Liver (tissue), 3 donors: ENCODE measurements at regions not wholly inside any gene's neighbourhood (a gene's known extent, or its start where the extent isn't known, plus 50 kb on each side); places are given as distances from the start of the nearest gene placed in this dataset.

Source experiments
- EGR1 ChIP-seq, 2 donors: IDR thresholded peaks; 2 replicates each; pipeline ENCODE4 v1.6.1; 2016 to 2018; ENCODE audit warnings: antibody characterized with exemption in 2 of 2, low read depth in 2 of 2
- FOXA1 ChIP-seq: IDR thresholded peaks from 2 replicates; pipeline ENCODE4 v1.6.1; 2016; ENCODE audit warnings: antibody characterized with exemption
- GABPA ChIP-seq, 2 donors: IDR thresholded peaks in 1 of 2; conservative IDR thresholded peaks in 1 of 2; 2 replicates each; pipeline ENCODE4 v1.6.1; 2016; ENCODE audit warnings: antibody characterized with exemption in 2 of 2, mild to moderate bottlenecking in 1 of 2, moderate library complexity in 1 of 2
- HNF4G ChIP-seq: IDR thresholded peaks from 2 replicates; pipeline ENCODE4 v1.6.1; 2016; ENCODE audit warnings: antibody characterized with exemption
- JUND ChIP-seq, 2 donors: IDR thresholded peaks; 2 replicates each; pipeline ENCODE4 v1.6.1; 2016; ENCODE audit warnings: antibody characterized with exemption in 2 of 2
- RAD21 ChIP-seq, 2 donors: IDR thresholded peaks; 2 replicates each; pipeline ENCODE4 v1.6.1; 2016; ENCODE audit warnings: antibody characterized with exemption in 2 of 2, mild to moderate bottlenecking in 2 of 2
- RXRA ChIP-seq, 2 donors: IDR thresholded peaks; 2 replicates each; pipeline ENCODE4 v1.6.1; 2017 to 2018; ENCODE audit warnings: antibody characterized with exemption in 2 of 2, mild to moderate bottlenecking in 1 of 2
- SP1 ChIP-seq: IDR thresholded peaks from 2 replicates; pipeline ENCODE4 v1.6.1; 2018; ENCODE audit warnings: antibody characterized with exemption, mild to moderate bottlenecking
- TAF1 ChIP-seq: conservative IDR thresholded peaks from 2 replicates; pipeline ENCODE4 v1.6.1; 2016; ENCODE audit warnings: antibody characterized with exemption, mild to moderate bottlenecking
- YY1 ChIP-seq: IDR thresholded peaks from 2 replicates; pipeline ENCODE4 v1.6.1; 2016; ENCODE audit warnings: antibody characterized with exemption, mild to moderate bottlenecking
- TF ChIP-seq, protein P1 (sequence below): fragments of 150-350 bp; IDR thresholded peaks from 2 replicates; pipeline ENCODE4 v1.5.1; 2017; ENCODE audit warnings: improper control_type of control experiment, low read depth, low read length; ENCODE audit not compliant: missing input control
- TF ChIP-seq, protein P2 (sequence below): IDR thresholded peaks from 2 replicates; pipeline ENCODE4 v1.6.1; 2016; ENCODE audit warnings: antibody characterized with exemption
- TF ChIP-seq, protein P3 (sequence below): IDR thresholded peaks from 2 replicates; pipeline ENCODE4 v1.6.1; 2016; ENCODE audit warnings: antibody characterized with exemption, mild to moderate bottlenecking
- TF ChIP-seq, protein P4 (sequence below): IDR thresholded peaks from 2 replicates; pipeline ENCODE4 v1.6.1; 2016; ENCODE audit warnings: antibody characterized with exemption
- donor health status: healthy.
- donor health status: healthy.

DNA sequence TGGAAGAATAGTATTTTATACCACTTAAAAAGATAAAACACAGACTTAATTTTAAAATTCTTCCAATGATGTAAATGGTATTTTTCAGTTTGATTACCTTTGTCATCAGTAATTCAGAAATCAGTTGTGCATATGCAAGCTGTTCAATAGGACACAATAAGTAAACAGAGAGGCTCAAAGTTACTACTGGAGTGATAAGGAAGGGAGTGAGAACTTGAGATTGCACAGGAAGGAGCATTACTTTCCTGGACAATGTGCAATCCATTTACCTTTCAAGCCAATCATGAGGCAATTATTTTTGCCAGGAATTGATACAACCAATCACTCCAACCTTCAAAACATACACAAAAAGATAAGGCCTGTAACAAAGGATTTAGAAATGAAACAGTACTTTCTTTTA lies 1024.3 kb downstream of the RAPGEF2 start:
- TF ChIP-seq, protein P1, sequence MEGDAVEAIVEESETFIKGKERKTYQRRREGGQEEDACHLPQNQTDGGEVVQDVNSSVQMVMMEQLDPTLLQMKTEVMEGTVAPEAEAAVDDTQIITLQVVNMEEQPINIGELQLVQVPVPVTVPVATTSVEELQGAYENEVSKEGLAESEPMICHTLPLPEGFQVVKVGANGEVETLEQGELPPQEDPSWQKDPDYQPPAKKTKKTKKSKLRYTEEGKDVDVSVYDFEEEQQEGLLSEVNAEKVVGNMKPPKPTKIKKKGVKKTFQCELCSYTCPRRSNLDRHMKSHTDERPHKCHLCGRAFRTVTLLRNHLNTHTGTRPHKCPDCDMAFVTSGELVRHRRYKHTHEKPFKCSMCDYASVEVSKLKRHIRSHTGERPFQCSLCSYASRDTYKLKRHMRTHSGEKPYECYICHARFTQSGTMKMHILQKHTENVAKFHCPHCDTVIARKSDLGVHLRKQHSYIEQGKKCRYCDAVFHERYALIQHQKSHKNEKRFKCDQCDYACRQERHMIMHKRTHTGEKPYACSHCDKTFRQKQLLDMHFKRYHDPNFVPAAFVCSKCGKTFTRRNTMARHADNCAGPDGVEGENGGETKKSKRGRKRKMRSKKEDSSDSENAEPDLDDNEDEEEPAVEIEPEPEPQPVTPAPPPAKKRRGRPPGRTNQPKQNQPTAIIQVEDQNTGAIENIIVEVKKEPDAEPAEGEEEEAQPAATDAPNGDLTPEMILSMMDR = no peak
- TF ChIP-seq SP1 = no peak
- no peak for TF ChIP-seq FOXA1
- TF ChIP-seq, protein P2, sequence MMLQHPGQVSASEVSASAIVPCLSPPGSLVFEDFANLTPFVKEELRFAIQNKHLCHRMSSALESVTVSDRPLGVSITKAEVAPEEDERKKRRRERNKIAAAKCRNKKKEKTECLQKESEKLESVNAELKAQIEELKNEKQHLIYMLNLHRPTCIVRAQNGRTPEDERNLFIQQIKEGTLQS = no peak
- TF ChIP-seq TAF1 = no peak
- TF ChIP-seq RAD21 (IDR thresholded peaks at IDR 0.05) = no peak
- TF ChIP-seq EGR1 (IDR thresholded peaks at IDR 0.05; ENCODE audit: low read depth in 2 of 2) = no peak
- TF ChIP-seq JUND (IDR thresholded peaks at IDR 0.05) = no peak
- TF ChIP-seq, protein P3, sequence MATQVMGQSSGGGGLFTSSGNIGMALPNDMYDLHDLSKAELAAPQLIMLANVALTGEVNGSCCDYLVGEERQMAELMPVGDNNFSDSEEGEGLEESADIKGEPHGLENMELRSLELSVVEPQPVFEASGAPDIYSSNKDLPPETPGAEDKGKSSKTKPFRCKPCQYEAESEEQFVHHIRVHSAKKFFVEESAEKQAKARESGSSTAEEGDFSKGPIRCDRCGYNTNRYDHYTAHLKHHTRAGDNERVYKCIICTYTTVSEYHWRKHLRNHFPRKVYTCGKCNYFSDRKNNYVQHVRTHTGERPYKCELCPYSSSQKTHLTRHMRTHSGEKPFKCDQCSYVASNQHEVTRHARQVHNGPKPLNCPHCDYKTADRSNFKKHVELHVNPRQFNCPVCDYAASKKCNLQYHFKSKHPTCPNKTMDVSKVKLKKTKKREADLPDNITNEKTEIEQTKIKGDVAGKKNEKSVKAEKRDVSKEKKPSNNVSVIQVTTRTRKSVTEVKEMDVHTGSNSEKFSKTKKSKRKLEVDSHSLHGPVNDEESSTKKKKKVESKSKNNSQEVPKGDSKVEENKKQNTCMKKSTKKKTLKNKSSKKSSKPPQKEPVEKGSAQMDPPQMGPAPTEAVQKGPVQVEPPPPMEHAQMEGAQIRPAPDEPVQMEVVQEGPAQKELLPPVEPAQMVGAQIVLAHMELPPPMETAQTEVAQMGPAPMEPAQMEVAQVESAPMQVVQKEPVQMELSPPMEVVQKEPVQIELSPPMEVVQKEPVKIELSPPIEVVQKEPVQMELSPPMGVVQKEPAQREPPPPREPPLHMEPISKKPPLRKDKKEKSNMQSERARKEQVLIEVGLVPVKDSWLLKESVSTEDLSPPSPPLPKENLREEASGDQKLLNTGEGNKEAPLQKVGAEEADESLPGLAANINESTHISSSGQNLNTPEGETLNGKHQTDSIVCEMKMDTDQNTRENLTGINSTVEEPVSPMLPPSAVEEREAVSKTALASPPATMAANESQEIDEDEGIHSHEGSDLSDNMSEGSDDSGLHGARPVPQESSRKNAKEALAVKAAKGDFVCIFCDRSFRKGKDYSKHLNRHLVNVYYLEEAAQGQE = no peak
- no peak for TF ChIP-seq GABPA (IDR thresholded peaks at IDR 0.05 in 1 of 2, conservative IDR thresholded peaks at IDR 0.05 in 1 of 2)
- TF ChIP-seq YY1 = no peak
- no peak for TF ChIP-seq RXRA (IDR thresholded peaks at IDR 0.05)
- TF ChIP-seq, protein P4, sequence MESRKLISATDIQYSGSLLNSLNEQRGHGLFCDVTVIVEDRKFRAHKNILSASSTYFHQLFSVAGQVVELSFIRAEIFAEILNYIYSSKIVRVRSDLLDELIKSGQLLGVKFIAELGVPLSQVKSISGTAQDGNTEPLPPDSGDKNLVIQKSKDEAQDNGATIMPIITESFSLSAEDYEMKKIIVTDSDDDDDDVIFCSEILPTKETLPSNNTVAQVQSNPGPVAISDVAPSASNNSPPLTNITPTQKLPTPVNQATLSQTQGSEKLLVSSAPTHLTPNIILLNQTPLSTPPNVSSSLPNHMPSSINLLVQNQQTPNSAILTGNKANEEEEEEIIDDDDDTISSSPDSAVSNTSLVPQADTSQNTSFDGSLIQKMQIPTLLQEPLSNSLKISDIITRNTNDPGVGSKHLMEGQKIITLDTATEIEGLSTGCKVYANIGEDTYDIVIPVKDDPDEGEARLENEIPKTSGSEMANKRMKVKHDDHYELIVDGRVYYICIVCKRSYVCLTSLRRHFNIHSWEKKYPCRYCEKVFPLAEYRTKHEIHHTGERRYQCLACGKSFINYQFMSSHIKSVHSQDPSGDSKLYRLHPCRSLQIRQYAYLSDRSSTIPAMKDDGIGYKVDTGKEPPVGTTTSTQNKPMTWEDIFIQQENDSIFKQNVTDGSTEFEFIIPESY = no peak
- TF ChIP-seq HNF4G = no peak
